Fibroblast of villous mesenchyme (primary cell): ENCODE measurements at regions not wholly inside any gene's neighbourhood (a gene's known extent, or its start where the extent isn't known, plus 50 kb on each side); places are given as distances from the start of the nearest gene placed in this dataset.
"Not testable (repeated sequence)": the region's sequence is repeated elsewhere in the genome, so short reads cannot be mapped to it uniquely, and the experiment has no call there.

Experiments used
- DNase-seq: peaks from one replicate; pipeline ENCODE4 v3.0.0-alpha.2; 2010; ENCODE audit warnings: low read depth
- H3K4me3 ChIP-seq: 2 replicates; pipeline ENCODE4 v1.5.1; 2011; ENCODE audit warnings: low read depth, mild to moderate bottlenecking, low read length
- CTCF ChIP-seq: IDR thresholded peaks from 2 replicates; pipeline ENCODE4 v1.5.1; 2012; ENCODE audit warnings: low read depth, mild to moderate bottlenecking, low read length; ENCODE audit not compliant: insufficient read depth

DNA sequence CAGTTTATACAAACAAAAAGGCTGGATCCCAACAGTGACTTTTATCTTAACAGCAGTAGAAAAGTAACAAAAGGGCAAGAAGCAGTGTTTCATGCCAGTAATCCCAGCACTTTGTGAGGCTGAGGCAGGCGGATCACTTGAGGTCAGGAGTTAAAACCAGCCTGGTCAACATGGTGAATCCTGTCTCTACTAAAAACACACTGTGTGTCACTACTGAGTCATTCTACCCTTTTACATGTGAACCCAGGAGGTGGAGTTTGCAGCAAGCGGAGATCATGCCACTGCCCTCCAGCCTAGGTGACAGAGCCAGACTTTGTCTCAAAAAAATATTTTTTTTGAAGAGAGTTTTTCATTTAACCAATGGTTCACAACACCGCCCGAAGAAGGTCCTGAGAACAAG is 395.6 kb upstream of the USP9Y start:
- TF ChIP-seq CTCF, result no peak
- DNase-seq, result no peak
- no peak overlapping the region for H3K4me3 ChIP-seq

GRCh38 chrY:12309212-12309611 is 391.8 kb upstream of the USP9Y start:
- no peak for DNase-seq
- H3K4me3 ChIP-seq, result no peak overlapping the region
- no peak for TF ChIP-seq CTCF

GRCh38 chrY:12310832-12311231 is 390.2 kb upstream of the USP9Y start:
- TF ChIP-seq CTCF, result no peak
- H3K4me3 ChIP-seq, result no peak overlapping the region
- no peak for DNase-seq

- DNase-seq, result no peak
Measured at GRCh38 chrY:12327751-12328150, 373.3 kb upstream of the USP9Y start.

GRCh38 chrY:12331917-12332316 is 369.1 kb upstream of the USP9Y start:
- DNase-seq, H3K4me3 ChIP-seq: not testable (repeated sequence)

More at GRCh38 chrY:12327751-12328150, 373.3 kb upstream of the USP9Y start:
- H3K4me3 ChIP-seq, result no peak overlapping the region
- TF ChIP-seq CTCF, result no peak

DNA sequence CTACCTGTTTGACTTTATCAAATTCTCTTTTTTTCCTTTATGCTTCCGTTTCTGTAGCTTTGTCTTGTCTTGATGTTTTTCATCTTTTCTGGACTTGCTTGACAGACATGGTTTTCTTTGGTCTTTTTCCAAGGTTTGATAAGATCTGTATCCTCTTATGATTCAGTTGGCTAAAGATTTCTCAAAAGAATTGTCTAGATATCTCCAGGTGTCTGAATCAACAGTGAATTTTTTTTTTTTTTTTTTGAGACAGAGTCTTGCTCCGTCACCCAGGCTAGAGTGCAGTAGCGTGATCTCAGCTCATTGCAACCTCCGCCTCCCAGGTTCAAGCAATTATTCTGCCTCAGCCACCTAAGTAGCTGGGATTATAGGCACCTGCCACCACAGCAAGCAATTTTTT is 357.8 kb upstream of the USP9Y start:
- no peak for TF ChIP-seq CTCF
- no peak for DNase-seq

GRCh38 chrY:12348181-12348580 is 352.9 kb upstream of the USP9Y start:
- TF ChIP-seq CTCF, result no peak
- DNase-seq, result no peak
- H3K4me3 ChIP-seq, result no peak overlapping the region

More for the DNA sequence above, 357.8 kb upstream of the USP9Y start:
- H3K4me3 ChIP-seq, result no peak overlapping the region

DNA sequence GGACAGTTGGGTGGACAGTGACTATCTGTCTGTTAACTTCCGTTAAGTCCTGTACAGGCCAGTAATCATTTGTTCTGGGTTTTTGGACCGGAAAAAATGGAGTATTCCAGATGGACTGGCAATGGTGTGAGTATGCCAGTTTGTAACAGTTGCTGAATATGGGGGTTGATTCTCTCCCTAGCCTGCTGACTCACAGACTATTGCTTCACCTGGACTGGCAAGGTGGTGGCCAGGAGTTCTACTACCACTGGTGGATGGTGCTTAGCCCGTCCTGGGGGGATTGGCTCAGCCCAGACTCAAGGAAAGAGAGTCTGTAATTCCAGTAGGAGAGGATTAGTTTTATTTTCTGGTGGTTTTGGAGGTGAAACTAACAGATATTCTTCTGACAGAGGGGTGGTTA is 343.8 kb upstream of the USP9Y start:
- DNase-seq, result no peak
- TF ChIP-seq CTCF, result no peak
- no peak overlapping the region for H3K4me3 ChIP-seq
